GM23338 (cell line): ENCODE measurements at regions not wholly inside any gene's neighbourhood (a gene's known extent, or its start where the extent isn't known, plus 50 kb on each side); places are given as distances from the start of the nearest gene placed in this dataset.
"Not testable (repeated sequence)": the region's sequence is repeated elsewhere in the genome, so short reads cannot be mapped to it uniquely, and the experiment has no call there.

Source experiments
- CREB1 ChIP-seq: fragments of 250-450 bp; sonication (Bioruptor Pico); IDR thresholded peaks from 2 replicates; pipeline ENCODE4 v1.5.0; 2020; ENCODE audit warnings: low read depth, mild to moderate bottlenecking, moderate library complexity
- CTCF ChIP-seq, 2 experiments: fragments of 200-600 bp in 1 of 2; sonication (generic) in 1 of 2; conservative IDR thresholded peaks; 2 replicates each; pipeline versions ENCODE4 v1.5.1 to v1.6.1; 2016 to 2017; ENCODE audit warnings: antibody characterized with exemption in 2 of 2, low read depth in 2 of 2, mild to moderate bottlenecking in 2 of 2, moderate library complexity in 1 of 2
- EZH2 ChIP-seq: fragments of 200-600 bp; sonication (generic); IDR thresholded peaks from one replicate; pipeline ENCODE4 v1.8.0; 2017; ENCODE audit warnings: antibody characterized with exemption, mild to moderate bottlenecking, low read depth; ENCODE audit not compliant: unreplicated experiment
- EZH2phosphoT487 ChIP-seq: fragments of 200-600 bp; sonication (generic); IDR thresholded peaks from one replicate; pipeline ENCODE4 v1.8.1; 2018; ENCODE audit warnings: antibody characterized with exemption; ENCODE audit not compliant: unreplicated experiment
- JUNB ChIP-seq: IDR thresholded peaks from one replicate; pipeline ENCODE4 v1.6.1; 2016; ENCODE audit warnings: antibody characterized with exemption; ENCODE audit not compliant: unreplicated experiment
- NANOG ChIP-seq: IDR thresholded peaks from 2 replicates; pipeline ENCODE4 v1.6.1; 2016; ENCODE audit warnings: antibody characterized with exemption, borderline replicate concordance
- POLR2AphosphoS5 ChIP-seq: IDR thresholded peaks from 2 replicates; pipeline ENCODE4 v1.6.1; 2016; ENCODE audit warnings: antibody characterized with exemption, low read depth
- STAT1 ChIP-seq: IDR thresholded peaks from one replicate; pipeline ENCODE4 v1.6.1; 2016; ENCODE audit warnings: antibody characterized with exemption; ENCODE audit not compliant: unreplicated experiment
- ZNF114 ChIP-seq: fragments of 250-450 bp; sonication (Bioruptor Pico); IDR thresholded peaks from 2 replicates; pipeline ENCODE4 v1.5.0; 2020; ENCODE audit warnings: mild to moderate bottlenecking, moderate library complexity
- ZNF331 ChIP-seq: fragments of 250-450 bp; sonication (Bioruptor Pico); IDR thresholded peaks from 2 replicates; pipeline ENCODE4 v1.5.0; 2020; ENCODE audit warnings: low read depth, mild to moderate bottlenecking, moderate library complexity
- TF ChIP-seq, protein P1 (sequence below): IDR thresholded peaks from one replicate; pipeline ENCODE4 v1.6.1; 2018; ENCODE audit warnings: antibody characterized with exemption; ENCODE audit not compliant: unreplicated experiment
- TF ChIP-seq, protein P2 (sequence below): IDR thresholded peaks from 2 replicates; pipeline ENCODE4 v1.6.1; 2016; ENCODE audit warnings: antibody characterized with exemption
- TF ChIP-seq, protein P3 (sequence below): fragments of 250-450 bp; sonication (Bioruptor Pico); IDR thresholded peaks from 2 replicates; pipeline ENCODE4 v1.5.0; 2020; ENCODE audit warnings: mild to moderate bottlenecking, moderate library complexity

DNA sequence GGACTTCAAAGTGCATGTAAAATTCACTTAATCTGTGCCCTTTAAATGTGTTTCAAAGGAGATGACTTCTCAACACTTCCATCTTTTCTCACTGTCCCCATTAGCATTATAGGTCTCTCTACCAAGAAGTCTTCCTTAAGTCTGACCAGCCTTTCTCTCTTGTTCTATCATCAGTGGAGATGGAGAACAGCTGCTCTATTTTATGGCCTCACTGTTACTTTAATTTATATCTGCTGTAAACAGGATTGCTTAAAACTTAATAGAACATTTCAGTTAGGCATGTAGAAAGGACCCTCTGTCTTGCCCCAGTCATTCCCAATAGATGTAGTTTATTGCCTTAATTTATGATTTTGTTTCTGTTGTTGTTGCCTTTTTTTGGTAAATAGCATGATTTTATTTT lies 86.0 kb upstream of the CDC42EP3 start:
- TF ChIP-seq CREB1; EZH2; EZH2phosphoT487; CTCF (conservative IDR thresholded peaks at IDR 0.05; ENCODE audit: low read depth in 2 of 2); POLR2AphosphoS5; STAT1; JUNB; ZNF114 (CRISPR knock-in tag); ZNF331; NANOG: not testable (repeated sequence)
- TF ChIP-seq, protein P1, sequence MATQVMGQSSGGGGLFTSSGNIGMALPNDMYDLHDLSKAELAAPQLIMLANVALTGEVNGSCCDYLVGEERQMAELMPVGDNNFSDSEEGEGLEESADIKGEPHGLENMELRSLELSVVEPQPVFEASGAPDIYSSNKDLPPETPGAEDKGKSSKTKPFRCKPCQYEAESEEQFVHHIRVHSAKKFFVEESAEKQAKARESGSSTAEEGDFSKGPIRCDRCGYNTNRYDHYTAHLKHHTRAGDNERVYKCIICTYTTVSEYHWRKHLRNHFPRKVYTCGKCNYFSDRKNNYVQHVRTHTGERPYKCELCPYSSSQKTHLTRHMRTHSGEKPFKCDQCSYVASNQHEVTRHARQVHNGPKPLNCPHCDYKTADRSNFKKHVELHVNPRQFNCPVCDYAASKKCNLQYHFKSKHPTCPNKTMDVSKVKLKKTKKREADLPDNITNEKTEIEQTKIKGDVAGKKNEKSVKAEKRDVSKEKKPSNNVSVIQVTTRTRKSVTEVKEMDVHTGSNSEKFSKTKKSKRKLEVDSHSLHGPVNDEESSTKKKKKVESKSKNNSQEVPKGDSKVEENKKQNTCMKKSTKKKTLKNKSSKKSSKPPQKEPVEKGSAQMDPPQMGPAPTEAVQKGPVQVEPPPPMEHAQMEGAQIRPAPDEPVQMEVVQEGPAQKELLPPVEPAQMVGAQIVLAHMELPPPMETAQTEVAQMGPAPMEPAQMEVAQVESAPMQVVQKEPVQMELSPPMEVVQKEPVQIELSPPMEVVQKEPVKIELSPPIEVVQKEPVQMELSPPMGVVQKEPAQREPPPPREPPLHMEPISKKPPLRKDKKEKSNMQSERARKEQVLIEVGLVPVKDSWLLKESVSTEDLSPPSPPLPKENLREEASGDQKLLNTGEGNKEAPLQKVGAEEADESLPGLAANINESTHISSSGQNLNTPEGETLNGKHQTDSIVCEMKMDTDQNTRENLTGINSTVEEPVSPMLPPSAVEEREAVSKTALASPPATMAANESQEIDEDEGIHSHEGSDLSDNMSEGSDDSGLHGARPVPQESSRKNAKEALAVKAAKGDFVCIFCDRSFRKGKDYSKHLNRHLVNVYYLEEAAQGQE, result not testable (repeated sequence)
- TF ChIP-seq, protein P2, sequence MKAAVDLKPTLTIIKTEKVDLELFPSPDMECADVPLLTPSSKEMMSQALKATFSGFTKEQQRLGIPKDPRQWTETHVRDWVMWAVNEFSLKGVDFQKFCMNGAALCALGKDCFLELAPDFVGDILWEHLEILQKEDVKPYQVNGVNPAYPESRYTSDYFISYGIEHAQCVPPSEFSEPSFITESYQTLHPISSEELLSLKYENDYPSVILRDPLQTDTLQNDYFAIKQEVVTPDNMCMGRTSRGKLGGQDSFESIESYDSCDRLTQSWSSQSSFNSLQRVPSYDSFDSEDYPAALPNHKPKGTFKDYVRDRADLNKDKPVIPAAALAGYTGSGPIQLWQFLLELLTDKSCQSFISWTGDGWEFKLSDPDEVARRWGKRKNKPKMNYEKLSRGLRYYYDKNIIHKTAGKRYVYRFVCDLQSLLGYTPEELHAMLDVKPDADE, result not testable (repeated sequence)
- TF ChIP-seq, protein P3, sequence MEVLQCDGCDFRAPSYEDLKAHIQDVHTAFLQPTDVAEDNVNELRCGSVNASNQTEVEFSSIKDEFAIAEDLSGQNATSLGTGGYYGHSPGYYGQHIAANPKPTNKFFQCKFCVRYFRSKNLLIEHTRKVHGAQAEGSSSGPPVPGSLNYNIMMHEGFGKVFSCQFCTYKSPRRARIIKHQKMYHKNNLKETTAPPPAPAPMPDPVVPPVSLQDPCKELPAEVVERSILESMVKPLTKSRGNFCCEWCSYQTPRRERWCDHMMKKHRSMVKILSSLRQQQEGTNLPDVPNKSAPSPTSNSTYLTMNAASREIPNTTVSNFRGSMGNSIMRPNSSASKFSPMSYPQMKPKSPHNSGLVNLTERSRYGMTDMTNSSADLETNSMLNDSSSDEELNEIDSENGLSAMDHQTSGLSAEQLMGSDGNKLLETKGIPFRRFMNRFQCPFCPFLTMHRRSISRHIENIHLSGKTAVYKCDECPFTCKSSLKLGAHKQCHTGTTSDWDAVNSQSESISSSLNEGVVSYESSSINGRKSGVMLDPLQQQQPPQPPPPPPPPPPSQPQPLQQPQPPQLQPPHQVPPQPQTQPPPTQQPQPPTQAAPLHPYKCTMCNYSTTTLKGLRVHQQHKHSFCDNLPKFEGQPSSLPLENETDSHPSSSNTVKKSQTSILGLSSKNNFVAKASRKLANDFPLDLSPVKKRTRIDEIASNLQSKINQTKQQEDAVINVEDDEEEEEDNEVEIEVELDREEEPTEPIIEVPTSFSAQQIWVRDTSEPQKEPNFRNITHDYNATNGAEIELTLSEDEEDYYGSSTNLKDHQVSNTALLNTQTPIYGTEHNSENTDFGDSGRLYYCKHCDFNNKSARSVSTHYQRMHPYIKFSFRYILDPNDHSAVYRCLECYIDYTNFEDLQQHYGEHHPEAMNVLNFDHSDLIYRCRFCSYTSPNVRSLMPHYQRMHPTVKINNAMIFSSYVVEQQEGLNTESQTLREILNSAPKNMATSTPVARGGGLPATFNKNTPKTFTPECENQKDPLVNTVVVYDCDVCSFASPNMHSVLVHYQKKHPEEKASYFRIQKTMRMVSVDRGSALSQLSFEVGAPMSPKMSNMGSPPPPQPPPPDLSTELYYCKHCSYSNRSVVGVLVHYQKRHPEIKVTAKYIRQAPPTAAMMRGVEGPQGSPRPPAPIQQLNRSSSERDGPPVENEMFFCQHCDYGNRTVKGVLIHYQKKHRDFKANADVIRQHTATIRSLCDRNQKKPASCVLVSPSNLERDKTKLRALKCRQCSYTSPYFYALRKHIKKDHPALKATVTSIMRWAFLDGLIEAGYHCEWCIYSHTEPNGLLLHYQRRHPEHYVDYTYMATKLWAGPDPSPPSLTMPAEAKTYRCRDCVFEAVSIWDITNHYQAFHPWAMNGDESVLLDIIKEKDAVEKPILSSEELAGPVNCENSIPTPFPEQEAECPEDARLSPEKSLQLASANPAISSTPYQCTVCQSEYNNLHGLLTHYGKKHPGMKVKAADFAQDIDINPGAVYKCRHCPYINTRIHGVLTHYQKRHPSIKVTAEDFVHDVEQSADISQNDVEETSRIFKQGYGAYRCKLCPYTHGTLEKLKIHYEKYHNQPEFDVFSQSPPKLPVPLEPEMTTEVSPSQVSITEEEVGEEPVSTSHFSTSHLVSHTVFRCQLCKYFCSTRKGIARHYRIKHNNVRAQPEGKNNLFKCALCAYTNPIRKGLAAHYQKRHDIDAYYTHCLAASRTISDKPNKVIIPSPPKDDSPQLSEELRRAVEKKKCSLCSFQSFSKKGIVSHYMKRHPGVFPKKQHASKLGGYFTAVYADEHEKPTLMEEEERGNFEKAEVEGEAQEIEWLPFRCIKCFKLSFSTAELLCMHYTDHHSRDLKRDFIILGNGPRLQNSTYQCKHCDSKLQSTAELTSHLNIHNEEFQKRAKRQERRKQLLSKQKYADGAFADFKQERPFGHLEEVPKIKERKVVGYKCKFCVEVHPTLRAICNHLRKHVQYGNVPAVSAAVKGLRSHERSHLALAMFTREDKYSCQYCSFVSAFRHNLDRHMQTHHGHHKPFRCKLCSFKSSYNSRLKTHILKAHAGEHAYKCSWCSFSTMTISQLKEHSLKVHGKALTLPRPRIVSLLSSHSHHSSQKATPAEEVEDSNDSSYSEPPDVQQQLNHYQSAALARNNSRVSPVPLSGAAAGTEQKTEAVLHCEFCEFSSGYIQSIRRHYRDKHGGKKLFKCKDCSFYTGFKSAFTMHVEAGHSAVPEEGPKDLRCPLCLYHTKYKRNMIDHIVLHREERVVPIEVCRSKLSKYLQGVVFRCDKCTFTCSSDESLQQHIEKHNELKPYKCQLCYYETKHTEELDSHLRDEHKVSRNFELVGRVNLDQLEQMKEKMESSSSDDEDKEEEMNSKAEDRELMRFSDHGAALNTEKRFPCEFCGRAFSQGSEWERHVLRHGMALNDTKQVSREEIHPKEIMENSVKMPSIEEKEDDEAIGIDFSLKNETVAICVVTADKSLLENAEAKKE (CRISPR knock-in tag), result not testable (repeated sequence)
